HepG2 (cell line): ENCODE measurements at regions not wholly inside any gene's neighbourhood (a gene's known extent, or its start where the extent isn't known, plus 50 kb on each side); places are given as distances from the start of the nearest gene placed in this dataset.

Source experiments
- RFX5 ChIP-seq: IDR thresholded peaks from 2 replicates; pipeline ENCODE4 v1.6.1; 2011; ENCODE audit warnings: low read depth, low read length, improper control_type of control experiment
- TF ChIP-seq, protein P1 (sequence below): sonication (generic); formaldehyde crosslinking; IDR thresholded peaks from 2 replicates; pipeline ENCODE4 v1.5.0; 2020; ENCODE audit warnings: mild to moderate bottlenecking, missing genetic modification reagents, moderate library complexity

DNA sequence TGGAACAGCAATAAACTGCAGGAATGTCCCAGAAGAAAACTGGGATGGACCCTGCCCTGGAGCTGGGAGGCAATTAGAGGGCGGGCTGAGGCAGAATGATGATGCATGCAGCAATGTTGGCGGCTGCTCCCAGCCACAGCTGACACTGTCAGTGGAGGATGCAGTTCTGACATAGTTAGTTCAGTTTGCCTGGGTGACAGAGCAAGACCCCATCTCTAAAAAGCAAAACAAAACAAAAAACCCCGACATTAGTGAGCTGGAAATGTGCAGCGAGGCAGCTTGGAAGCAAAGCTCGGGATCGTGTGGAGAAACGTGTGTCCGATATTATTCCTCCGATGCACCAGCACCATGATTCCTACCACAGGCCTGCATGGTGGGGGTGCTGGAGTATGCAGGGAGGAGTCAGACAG lies 110.1 kb upstream of the UQCRFS1 start:
- TF ChIP-seq, protein P1, sequence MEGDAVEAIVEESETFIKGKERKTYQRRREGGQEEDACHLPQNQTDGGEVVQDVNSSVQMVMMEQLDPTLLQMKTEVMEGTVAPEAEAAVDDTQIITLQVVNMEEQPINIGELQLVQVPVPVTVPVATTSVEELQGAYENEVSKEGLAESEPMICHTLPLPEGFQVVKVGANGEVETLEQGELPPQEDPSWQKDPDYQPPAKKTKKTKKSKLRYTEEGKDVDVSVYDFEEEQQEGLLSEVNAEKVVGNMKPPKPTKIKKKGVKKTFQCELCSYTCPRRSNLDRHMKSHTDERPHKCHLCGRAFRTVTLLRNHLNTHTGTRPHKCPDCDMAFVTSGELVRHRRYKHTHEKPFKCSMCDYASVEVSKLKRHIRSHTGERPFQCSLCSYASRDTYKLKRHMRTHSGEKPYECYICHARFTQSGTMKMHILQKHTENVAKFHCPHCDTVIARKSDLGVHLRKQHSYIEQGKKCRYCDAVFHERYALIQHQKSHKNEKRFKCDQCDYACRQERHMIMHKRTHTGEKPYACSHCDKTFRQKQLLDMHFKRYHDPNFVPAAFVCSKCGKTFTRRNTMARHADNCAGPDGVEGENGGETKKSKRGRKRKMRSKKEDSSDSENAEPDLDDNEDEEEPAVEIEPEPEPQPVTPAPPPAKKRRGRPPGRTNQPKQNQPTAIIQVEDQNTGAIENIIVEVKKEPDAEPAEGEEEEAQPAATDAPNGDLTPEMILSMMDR (CRISPR knock-in tag), result no peak
- TF ChIP-seq RFX5, result no peak
